Epithelial cell of esophagus (primary cell): ENCODE measurements at regions not wholly inside any gene's neighbourhood (a gene's known extent, or its start where the extent isn't known, plus 50 kb on each side); places are given as distances from the start of the nearest gene placed in this dataset.

ENCODE experiments used
- DNase-seq: peaks from one replicate; pipeline ENCODE4 v3.0.0; 2010; ENCODE audit warnings: low read depth
- H3K4me3 ChIP-seq: 2 replicates; pipeline ENCODE4 v1.5.1; 2011; ENCODE audit warnings: mild to moderate bottlenecking, low read length, control low read depth
- CTCF ChIP-seq: IDR thresholded peaks from 2 replicates; pipeline ENCODE4 v1.5.1; 2011; ENCODE audit warnings: low read depth, mild to moderate bottlenecking, low read length, control low read depth, inconsistent platforms; ENCODE audit not compliant: insufficient read depth; ENCODE audit errors: missing control alignments

- H3K4me3 ChIP-seq = no peak overlapping the region
- DNase-seq = no peak
- TF ChIP-seq CTCF = no peak
Observed at GRCh38 chr5:117645400-117645799, 1070.8 kb upstream of the SEMA6A start.

DNA sequence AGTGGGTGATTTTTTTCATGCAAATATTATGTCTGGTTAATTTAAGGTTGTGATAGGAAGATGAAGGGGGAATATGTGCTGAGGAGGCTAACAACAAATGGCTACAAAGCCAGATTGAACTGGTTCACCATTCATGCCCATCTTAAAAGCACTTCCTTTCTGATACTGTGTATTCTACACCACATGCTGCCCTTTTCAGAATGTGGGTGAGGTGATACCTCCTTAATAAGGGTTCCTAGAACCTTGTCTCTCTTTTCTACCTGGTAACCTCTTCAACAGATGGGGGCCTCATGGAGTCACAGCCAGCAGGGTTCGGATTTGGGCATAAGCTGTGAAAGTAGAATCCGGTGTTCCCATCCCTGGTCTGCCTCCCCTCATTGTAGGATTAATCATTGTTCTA, 1064.0 kb upstream of the SEMA6A start:
- no peak overlapping the region for H3K4me3 ChIP-seq
- no peak for DNase-seq
- TF ChIP-seq CTCF = no peak

DNA sequence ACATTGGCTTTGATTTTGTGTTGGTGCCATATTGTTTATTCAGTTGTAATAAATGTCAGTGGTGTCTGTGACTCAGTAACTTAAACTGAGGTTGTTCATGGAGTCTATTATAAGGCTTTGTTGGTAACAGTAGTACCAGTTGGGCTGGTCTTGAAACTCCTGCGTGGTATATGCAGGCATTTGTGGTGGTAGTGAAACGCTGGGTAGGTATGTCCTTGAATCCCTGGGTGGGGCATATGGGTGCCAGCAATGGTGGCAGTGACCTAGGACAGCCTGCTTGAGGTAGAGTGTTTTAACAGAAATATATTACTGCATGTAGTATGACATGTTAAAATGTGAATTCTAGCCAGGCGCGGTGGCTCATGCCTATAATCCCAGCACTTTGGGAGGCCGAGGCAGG, 1058.5 kb upstream of the SEMA6A start:
- no peak for DNase-seq
- TF ChIP-seq CTCF = no peak
- H3K4me3 ChIP-seq = no peak overlapping the region

GRCh38 chr5:117624201-117624600, 1049.6 kb upstream of the SEMA6A start:
- no peak for DNase-seq
- H3K4me3 ChIP-seq = no peak overlapping the region
- TF ChIP-seq CTCF = no peak

DNA sequence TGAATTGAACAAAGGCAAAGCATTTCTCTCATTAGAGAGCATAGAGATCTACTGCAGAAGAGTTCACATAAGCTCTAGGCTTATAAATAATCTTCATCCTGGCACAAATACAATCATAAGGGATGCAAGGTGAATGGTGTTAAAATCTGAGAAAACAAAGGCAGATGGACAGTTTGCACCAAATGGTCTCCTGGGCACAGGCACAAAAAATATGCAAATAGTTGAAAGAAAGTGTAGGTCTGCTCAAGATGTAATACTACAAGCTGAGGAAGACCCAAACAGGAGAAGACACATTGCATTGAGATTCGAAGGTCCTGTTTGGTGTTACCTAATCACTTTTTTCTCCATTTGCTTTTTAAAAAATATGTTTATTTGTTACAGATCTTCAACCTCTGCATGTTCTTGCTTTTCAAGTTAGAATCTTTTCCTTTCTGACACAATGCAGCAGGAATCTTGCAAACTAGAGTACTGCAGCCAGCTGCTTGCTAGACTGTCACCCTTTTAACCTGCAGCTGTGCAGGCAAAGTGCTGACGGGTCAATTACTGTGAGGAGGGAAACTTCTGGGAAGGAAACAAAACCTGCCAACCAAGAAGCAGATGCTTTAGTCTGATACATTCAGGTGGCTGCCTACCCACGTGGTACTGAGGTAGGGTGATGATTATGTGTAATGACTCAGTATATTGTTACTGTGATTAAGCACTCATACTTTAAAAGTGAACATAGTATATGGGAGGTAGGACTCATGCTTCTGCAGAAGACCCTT, 1048.6 kb upstream of the SEMA6A start:
- TF ChIP-seq CTCF = no peak
- H3K4me3 ChIP-seq = no peak overlapping the region

DNA sequence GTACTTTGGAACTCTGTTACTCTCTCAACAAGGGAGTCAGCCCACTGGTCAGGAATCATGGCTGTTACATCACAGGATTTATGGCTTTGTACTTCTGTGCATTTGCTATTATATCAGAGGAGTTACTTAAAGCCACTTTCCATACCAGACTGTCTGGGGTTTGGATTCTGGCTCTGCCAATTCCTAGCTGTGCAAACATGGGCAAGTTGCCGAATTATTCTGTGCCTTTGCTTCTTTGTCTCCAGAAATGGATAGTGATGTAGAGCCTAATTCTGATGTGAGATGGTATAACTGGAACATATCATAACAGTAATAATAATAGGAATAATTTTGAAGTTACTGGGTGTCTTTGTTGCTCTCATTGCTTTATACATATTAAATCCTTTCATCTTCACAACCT, 1047.3 kb upstream of the SEMA6A start:
- DNase-seq = no peak
- no peak overlapping the region for H3K4me3 ChIP-seq
- TF ChIP-seq CTCF = no peak

More for the DNA sequence above, 1048.6 kb upstream of the SEMA6A start:
- peak; percentile 52 for DNase-seq

DNA sequence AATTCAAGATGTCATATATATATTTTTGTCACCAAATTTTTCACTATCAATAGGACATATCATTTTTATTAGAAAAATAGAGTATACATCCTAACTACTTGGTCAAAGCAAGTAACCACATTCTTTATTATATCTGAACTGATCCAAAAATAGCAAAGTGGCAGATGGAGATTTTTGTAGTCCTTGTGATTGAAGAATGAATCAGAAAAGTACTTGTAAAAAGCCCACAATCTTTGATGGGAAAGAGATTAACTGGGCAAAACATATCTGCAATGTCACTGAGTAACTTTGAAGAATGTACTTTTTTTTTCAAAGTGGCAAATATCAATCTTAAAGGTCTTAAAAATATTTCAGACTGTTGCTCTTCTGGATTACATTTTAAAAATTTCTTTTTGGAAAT, 1040.6 kb upstream of the SEMA6A start:
- no peak for DNase-seq
- H3K4me3 ChIP-seq = no peak overlapping the region
- no peak for TF ChIP-seq CTCF
